Spleen (tissue), 7 donors: ENCODE measurements at regions not wholly inside any gene's neighbourhood (a gene's known extent, or its start where the extent isn't known, plus 50 kb on each side); places are given as distances from the start of the nearest gene placed in this dataset.

ENCODE experiments used
- POLR2A ChIP-seq, 3 donors: fragments of 450-650 bp; IDR thresholded peaks; one replicate each; pipeline ENCODE4 v1.5.1; 2017; ENCODE audit warnings: antibody characterized with exemption in 3 of 3, mild to moderate bottlenecking in 1 of 3
- POLR2AphosphoS5 ChIP-seq, 3 donors: sonication (generic); formaldehyde crosslinking; IDR thresholded peaks; one replicate each; pipeline ENCODE4 v1.5.1; 2017; ENCODE audit warnings: antibody characterized with exemption in 3 of 3
- TF ChIP-seq, protein P1 (sequence below), 11 experiments: fragments of 200-600 bp in 7 of 11; fragments of 450-650 bp in 4 of 11; sonication (generic) in 4 of 11; IDR thresholded peaks in 8 of 11; conservative IDR thresholded peaks in 3 of 11; 1 replicate in 7 of 11; 2 replicates in 4 of 11; pipeline versions ENCODE4 v1.4.0 to v1.8.0; 2016 to 2021; ENCODE audit warnings: antibody characterized with exemption in 11 of 11, inconsistent platforms in 4 of 11, mild to moderate bottlenecking in 1 of 11
- donor health status: DM: no; HTN: no; CAD: no; lungs with moderate emphysema.
- donor health status: DM: no; HTN: no; CAD: no.
- donor health status: DM: no; HTN: no; CAD: no.

DNA sequence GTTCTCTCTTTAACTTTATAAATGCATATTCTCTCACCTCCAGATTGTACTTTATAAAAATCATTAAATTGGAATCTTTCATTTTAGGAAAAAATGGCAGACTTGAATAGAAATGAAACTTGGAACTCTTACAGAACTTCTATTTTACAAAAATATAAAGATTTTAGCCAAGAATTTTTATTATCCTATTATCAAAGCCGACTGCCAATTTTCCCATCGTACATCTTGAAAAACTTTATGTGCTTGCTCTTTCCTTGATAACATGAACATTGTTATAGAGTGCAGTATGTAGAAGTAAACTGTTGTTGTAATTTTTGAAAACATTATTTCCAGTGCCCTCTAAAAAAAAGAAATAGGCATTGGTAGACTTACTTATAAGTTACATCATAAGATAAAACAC, 475.7 kb upstream of the REG3G start:
- no peak for TF ChIP-seq POLR2A (IDR thresholded peaks at IDR 0.05)
- TF ChIP-seq, protein P1, sequence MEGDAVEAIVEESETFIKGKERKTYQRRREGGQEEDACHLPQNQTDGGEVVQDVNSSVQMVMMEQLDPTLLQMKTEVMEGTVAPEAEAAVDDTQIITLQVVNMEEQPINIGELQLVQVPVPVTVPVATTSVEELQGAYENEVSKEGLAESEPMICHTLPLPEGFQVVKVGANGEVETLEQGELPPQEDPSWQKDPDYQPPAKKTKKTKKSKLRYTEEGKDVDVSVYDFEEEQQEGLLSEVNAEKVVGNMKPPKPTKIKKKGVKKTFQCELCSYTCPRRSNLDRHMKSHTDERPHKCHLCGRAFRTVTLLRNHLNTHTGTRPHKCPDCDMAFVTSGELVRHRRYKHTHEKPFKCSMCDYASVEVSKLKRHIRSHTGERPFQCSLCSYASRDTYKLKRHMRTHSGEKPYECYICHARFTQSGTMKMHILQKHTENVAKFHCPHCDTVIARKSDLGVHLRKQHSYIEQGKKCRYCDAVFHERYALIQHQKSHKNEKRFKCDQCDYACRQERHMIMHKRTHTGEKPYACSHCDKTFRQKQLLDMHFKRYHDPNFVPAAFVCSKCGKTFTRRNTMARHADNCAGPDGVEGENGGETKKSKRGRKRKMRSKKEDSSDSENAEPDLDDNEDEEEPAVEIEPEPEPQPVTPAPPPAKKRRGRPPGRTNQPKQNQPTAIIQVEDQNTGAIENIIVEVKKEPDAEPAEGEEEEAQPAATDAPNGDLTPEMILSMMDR (IDR thresholded peaks at IDR 0.05 in 8 of 11, conservative IDR thresholded peaks at IDR 0.05 in 3 of 11): no peak
- no peak for TF ChIP-seq POLR2AphosphoS5 (IDR thresholded peaks at IDR 0.05)
